CMK (cell line): ENCODE measurements at regions not wholly inside any gene's neighbourhood (a gene's known extent, or its start where the extent isn't known, plus 50 kb on each side); places are given as distances from the start of the nearest gene placed in this dataset.
"Not testable (repeated sequence)": the region's sequence is repeated elsewhere in the genome, so short reads cannot be mapped to it uniquely, and the experiment has no call there.

ENCODE experiments used
- DNase-seq: peaks from one replicate; pipeline ENCODE4 v3.0.0-alpha.2; 2010; ENCODE audit warnings: low read depth

- no peak for DNase-seq
Observed at GRCh38 chr2:223464071-223464470, 138.1 kb downstream of the SCG2 start.

GRCh38 chr2:223465793-223466192 is 136.4 kb downstream of the SCG2 start:
- DNase-seq, result no peak

GRCh38 chr2:223467196-223467595 is 135.0 kb downstream of the SCG2 start:
- no peak for DNase-seq

GRCh38 chr2:223469270-223470046 is 132.7 kb downstream of the SCG2 start:
- no peak for DNase-seq

- DNase-seq, result no peak
Observed at GRCh38 chr2:223470602-223471001, 131.6 kb downstream of the SCG2 start.

GRCh38 chr2:223472771-223473170 is 129.4 kb downstream of the SCG2 start:
- no peak for DNase-seq

- DNase-seq, result no peak
Observed at GRCh38 chr2:223474893-223475292, 127.3 kb downstream of the SCG2 start.

GRCh38 chr2:223475901-223476300 is 126.3 kb downstream of the SCG2 start:
- DNase-seq, result no peak

- DNase-seq, result no peak
Observed at GRCh38 chr2:223477318-223477717, 124.8 kb downstream of the SCG2 start.

- DNase-seq, result no peak
Observed at GRCh38 chr2:223481486-223481885, 120.7 kb downstream of the SCG2 start.

- DNase-seq, result no peak
Observed at GRCh38 chr2:223486751-223487150, 115.4 kb downstream of the SCG2 start.

GRCh38 chr2:223487214-223487846 is 114.8 kb downstream of the SCG2 start:
- no peak for DNase-seq

GRCh38 chr2:223488814-223489213 is 113.3 kb downstream of the SCG2 start:
- no peak for DNase-seq

GRCh38 chr2:223494496-223494895 is 107.7 kb downstream of the SCG2 start:
- no peak for DNase-seq

- no peak for DNase-seq
Observed at GRCh38 chr2:223494942-223495341, 107.2 kb downstream of the SCG2 start.

GRCh38 chr2:223496853-223497252 is 105.3 kb downstream of the SCG2 start:
- DNase-seq, result not testable (repeated sequence)

GRCh38 chr2:223500709-223501108 is 101.5 kb downstream of the SCG2 start:
- no peak for DNase-seq

- no peak for DNase-seq
Observed at GRCh38 chr2:223501641-223502040, 100.5 kb downstream of the SCG2 start.

GRCh38 chr2:223503746-223504145 is 98.4 kb downstream of the SCG2 start:
- DNase-seq, result no peak

GRCh38 chr2:223508372-223508771 is 93.8 kb downstream of the SCG2 start:
- no peak for DNase-seq

- no peak for DNase-seq
Observed at GRCh38 chr2:223510713-223511112, 91.4 kb downstream of the SCG2 start.

GRCh38 chr2:223511168-223511567 is 91.0 kb downstream of the SCG2 start:
- DNase-seq, result no peak

GRCh38 chr2:223513771-223514455 is 88.2 kb downstream of the SCG2 start:
- no peak for DNase-seq
